Transverse colon (tissue), 4 donors: ENCODE measurements at regions not wholly inside any gene's neighbourhood (a gene's known extent, or its start where the extent isn't known, plus 50 kb on each side); places are given as distances from the start of the nearest gene placed in this dataset.
"Not testable (repeated sequence)": the region's sequence is repeated elsewhere in the genome, so short reads cannot be mapped to it uniquely, and the experiment has no call there.

Experiments
- DNase-seq: peaks from one replicate; pipeline ENCODE4 v3.0.0-alpha.2; 2019
- H3K27ac ChIP-seq, 4 donors: fragments of 200-600 bp; sonication (generic); 2 replicates each; pipeline ENCODE4 v1.5.1; 2016 to 2018; ENCODE audit warnings: inconsistent platforms in 4 of 4
- H3K27me3 ChIP-seq: fragments of 200-600 bp; sonication (generic); 2 replicates; pipeline ENCODE4 v1.5.1; 2017; ENCODE audit warnings: inconsistent platforms
- H3K36me3 ChIP-seq, 4 donors: fragments of 200-600 bp; sonication (generic); 2 replicates each; pipeline ENCODE4 v1.5.1; 2017 to 2019; ENCODE audit warnings: inconsistent platforms in 4 of 4
- H3K4me1 ChIP-seq, 4 donors: fragments of 200-600 bp; sonication (generic); 2 replicates each; pipeline ENCODE4 v1.5.1; 2017 to 2020; ENCODE audit warnings: inconsistent platforms in 4 of 4
- H3K4me3 ChIP-seq, 4 donors: fragments of 200-600 bp; sonication (generic); 1 replicate in 1 of 4; 2 replicates in 3 of 4; pipeline versions ENCODE4 v1.5.1 to v1.6.1; 2017 to 2019; ENCODE audit warnings: inconsistent platforms in 4 of 4
- H3K9me3 ChIP-seq, 2 donors: fragments of 200-600 bp; sonication (generic); 2 replicates each; pipeline ENCODE4 v1.5.1; 2017 to 2019; ENCODE audit warnings: inconsistent platforms in 2 of 2
- CTCF ChIP-seq, 5 experiments: fragments of 200-600 bp in 3 of 5; fragments of 450-650 bp in 2 of 5; sonication (generic) in 3 of 5; IDR thresholded peaks; 1 replicate in 2 of 5; 2 replicates in 3 of 5; pipeline ENCODE4 v1.5.1; 2016 to 2017; ENCODE audit warnings: antibody characterized with exemption in 5 of 5, inconsistent platforms in 3 of 5, mild to moderate bottlenecking in 2 of 5, moderate library complexity in 1 of 5
- EP300 ChIP-seq: sonication (generic); formaldehyde crosslinking; IDR thresholded peaks from one replicate; pipeline ENCODE4 v1.6.1; 2017; ENCODE audit warnings: antibody characterized with exemption, low read depth
- POLR2A ChIP-seq: fragments of 450-650 bp; IDR thresholded peaks from one replicate; pipeline ENCODE4 v1.6.1; 2016; ENCODE audit warnings: antibody characterized with exemption, mild to moderate bottlenecking, moderate library complexity
- POLR2AphosphoS5 ChIP-seq, 3 donors: sonication (generic); formaldehyde crosslinking; IDR thresholded peaks; one replicate each; pipeline ENCODE4 v1.6.1; 2016; ENCODE audit warnings: antibody characterized with exemption in 3 of 3
- WGBS, 2 donors: methylation state at CpG; one replicate each; pipeline ENCODE4 v1.1.5; 2018; ENCODE audit warnings: low coverage in 1 of 2; 5-methylcytosine and 5-hydroxymethylcytosine counted together
- in situ Hi-C, 4 donors: fragments of 200-750 bp; cut with MboI; loops; one replicate each; pipeline versions ENCODE4 v1.15.0 to v1.15.1; 2017; ENCODE audit warnings: low sequenced_read_pairs in 3 of 4, low pct_ligation_motif_present in 1 of 4, low pct_unique_long_range_greater_than_20kb in 1 of 4
- intact Hi-C: fragments of 100-400 bp; cut with DNase I; formaldehyde crosslinking; loops from one replicate; pipeline ENCODE4 v1.15.1; 2023; ENCODE audit warnings: low total_unique reads

DNA sequence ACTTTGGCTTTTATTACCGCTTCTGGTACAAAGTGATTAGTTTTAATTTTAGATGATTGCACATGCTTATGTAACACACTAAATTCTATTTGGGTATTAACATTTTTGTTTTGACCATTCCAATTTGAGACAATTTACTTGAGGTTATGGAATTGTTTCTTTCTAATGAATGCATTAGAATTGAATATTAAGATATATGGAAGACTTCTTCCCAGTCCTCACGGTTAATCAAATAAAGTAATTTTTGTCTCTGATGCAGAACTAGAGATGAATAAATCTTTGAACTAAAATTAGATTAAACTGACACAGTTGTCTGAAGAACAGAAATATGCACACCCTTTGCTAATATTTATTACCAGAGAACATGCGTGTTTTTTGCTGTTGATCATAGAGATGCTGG, 127.1 kb upstream of the FBXL17 start:
- intact Hi-C loops: no loop called here
- Histone ChIP-seq H3K9me3 (no peaks in the 10 kb centered on the region), H3K27ac (no peak overlapping the region), H3K27me3 (no peaks in the 10 kb centered on the region), H3K4me1 (no peaks in the 10 kb centered on the region), H3K4me3 (no peak overlapping the region), H3K36me3 (no peaks in the 10 kb centered on the region)
- DNase-seq: no peak
- TF ChIP-seq POLR2A (no peak), POLR2AphosphoS5 (IDR thresholded peaks at IDR 0.05) (no peak)
- in situ Hi-C loops: no loop called here
- 92 to 95% methylated on average over 3 of the region's 3 CpGs for WGBS, 2 donors

- intact Hi-C loops (no loop called here), in situ Hi-C loops (no loop called here)
- TF ChIP-seq CTCF (IDR thresholded peaks at IDR 0.05): no peak
- no peak for TF ChIP-seq POLR2AphosphoS5 (IDR thresholded peaks at IDR 0.05)
- TF ChIP-seq EP300: no peak
- no peak for TF ChIP-seq POLR2A
- Histone ChIP-seq H3K4me1 (no peaks in the 10 kb centered on the region), H3K27me3 (no peaks in the 10 kb centered on the region), H3K4me3 (no peak overlapping the region), H3K27ac (no peak overlapping the region), H3K9me3 (no peaks in the 10 kb centered on the region), H3K36me3 (no peaks in the 10 kb centered on the region)
- DNase-seq: no peak
- 86 to 94% methylated on average over 1 to 2 of the region's 2 CpGs for WGBS, 2 donors
Observed at GRCh38 chr5:108507631-108508030, 125.7 kb upstream of the FBXL17 start.

GRCh38 chr5:108505608-108506007, 123.7 kb upstream of the FBXL17 start:
- Histone ChIP-seq H3K4me1 (no peaks in the 10 kb centered on the region), H3K4me3 (no peak overlapping the region), H3K27ac (no peak overlapping the region), H3K36me3 (no peaks in the 10 kb centered on the region), H3K9me3 (no peaks in the 10 kb centered on the region), H3K27me3 (no peaks in the 10 kb centered on the region)
- 48 to 62% methylated on average over 2 of the region's 2 CpGs for WGBS, 2 donors
- in situ Hi-C loops (no loop called here), intact Hi-C loops (no loop called here)
- no peak for TF ChIP-seq EP300
- no peak for TF ChIP-seq CTCF (IDR thresholded peaks at IDR 0.05)
- TF ChIP-seq POLR2A: no peak
- DNase-seq: no peak

DNA sequence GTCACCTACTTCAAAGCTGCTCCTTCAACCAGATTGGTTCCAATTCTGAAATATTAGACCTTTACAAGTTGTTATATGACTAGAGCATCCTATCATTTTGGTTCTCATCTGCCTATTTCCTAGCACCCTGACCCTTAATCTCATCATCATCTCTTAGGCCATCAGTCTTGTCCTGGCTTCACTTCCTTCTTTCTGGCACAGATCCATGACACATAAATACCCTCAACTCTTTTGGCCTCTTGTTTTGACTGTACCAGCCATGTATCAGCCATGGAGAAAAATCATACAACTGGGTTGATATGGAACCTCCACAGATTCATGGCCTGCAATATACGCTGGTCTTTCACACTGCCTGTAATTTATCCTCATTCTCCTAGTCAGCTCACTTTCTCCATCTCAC, 123.1 kb upstream of the FBXL17 start:
- no peak for TF ChIP-seq POLR2A
- no peak for TF ChIP-seq EP300
- no peak for TF ChIP-seq POLR2AphosphoS5 (IDR thresholded peaks at IDR 0.05)
- no peaks in the 10 kb centered on the region for H3K4me1 ChIP-seq
- intact Hi-C loops (no loop called here), in situ Hi-C loops (no loop called here)
- H3K36me3 ChIP-seq: no peaks in the 10 kb centered on the region
- H3K27me3 ChIP-seq: no peaks in the 10 kb centered on the region
- WGBS, 2 donors: 71 to 96% methylated on average over 1 of the region's 1 CpG
- H3K9me3 ChIP-seq: no peaks in the 10 kb centered on the region
- H3K4me3 ChIP-seq: no peak overlapping the region
- H3K27ac ChIP-seq: no peak overlapping the region
- DNase-seq: no peak

- in situ Hi-C loops: no loop called here
- TF ChIP-seq CTCF (IDR thresholded peaks at IDR 0.05) (no peak), EP300 (no peak), POLR2AphosphoS5 (IDR thresholded peaks at IDR 0.05) (no peak), POLR2A (no peak)
- DNase-seq: no peak
- H3K27me3 ChIP-seq: no peaks in the 10 kb centered on the region
- no peaks in the 10 kb centered on the region for H3K4me1 ChIP-seq
- H3K9me3 ChIP-seq: no peaks in the 10 kb centered on the region
- whole genome bisulfite sequencing, 2 donors: 63 to 84% methylated on average over 2 of the region's 2 CpGs
- no peak overlapping the region for H3K4me3 ChIP-seq
- intact Hi-C loops: no loop called here
- H3K27ac ChIP-seq: no peak overlapping the region
- H3K36me3 ChIP-seq: no peaks in the 10 kb centered on the region
Observed at GRCh38 chr5:108503986-108504385, 122.1 kb upstream of the FBXL17 start.

DNA sequence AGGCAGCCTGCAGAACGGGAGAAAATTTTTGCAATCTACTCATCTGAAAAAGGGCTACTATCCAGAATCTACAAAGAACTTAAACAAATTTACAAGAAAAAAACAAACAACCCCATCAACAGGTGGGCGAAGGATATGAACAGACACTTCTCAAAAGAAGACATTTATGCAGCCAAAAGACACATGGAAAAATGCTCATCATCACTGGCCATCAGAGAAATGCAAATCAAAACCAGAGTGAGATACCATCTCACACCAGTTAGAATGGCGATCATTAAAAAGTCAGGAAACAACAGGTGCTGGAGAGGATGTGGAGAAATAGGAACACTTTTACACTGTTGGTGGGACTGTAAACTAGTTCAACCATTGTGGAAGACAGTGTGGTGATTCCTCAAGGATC, 113.7 kb upstream of the FBXL17 start:
- H3K4me1 ChIP-seq, H3K27me3 ChIP-seq, DNase-seq, in situ Hi-C loops, H3K9me3 ChIP-seq, H3K36me3 ChIP-seq, intact Hi-C loops, H3K4me3 ChIP-seq, H3K27ac ChIP-seq: not testable (repeated sequence)
- WGBS, 2 donors: 80 to 85% methylated on average over 3 of the region's 3 CpGs
